ENCODE measurements at regions not wholly inside any gene's neighbourhood (a gene's known extent, or its start where the extent isn't known, plus 50 kb on each side); places are given as distances from the start of the nearest gene placed in this dataset.

DNA sequence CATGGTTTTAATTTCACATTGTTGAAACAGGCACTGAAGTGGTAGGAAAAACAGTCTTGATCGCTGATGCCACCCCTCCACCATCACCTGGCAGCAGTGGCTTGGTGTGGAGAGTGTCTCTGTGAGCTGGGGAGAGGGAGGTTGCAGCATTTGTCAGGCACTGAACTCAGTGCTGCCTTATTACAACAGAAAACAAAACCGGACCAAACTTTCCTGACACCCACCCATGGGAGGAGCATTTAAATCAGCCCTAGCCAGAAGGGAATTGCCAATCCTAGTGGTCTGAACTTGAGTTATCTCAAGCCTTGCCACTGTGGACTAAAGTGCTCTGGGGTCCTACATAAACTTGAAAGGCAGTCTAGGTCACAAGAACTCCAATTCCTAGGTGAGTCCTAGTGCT, 103.0 kb upstream of the LGALSL start:
- ChIA-PET POLR2A (ENCODE audit: partially characterized antibody) (interaction anchor here (0.9 kb wide), 1 partner anchor 74 kb away, joined by 3 read pairs; no protein-coding TSS in a partner anchor), CTCF (ENCODE audit: partially characterized antibody) (interaction anchor here (1.3 to 1.7 kb wide), 2 partner anchors 11 to 137 kb away, joined by 3 to 4 read pairs; no protein-coding TSS in a partner anchor)
- H3K79me2 ChIP-seq (ENCODE audit: control insufficient read depth in 1 of 2, insufficient read depth in 2 of 2, low read length in 2 of 2): no peaks in the 10 kb centered on the region
- no peak overlapping the region for H3K27ac ChIP-seq (ENCODE audit: low read depth, low read length)
- H3K4me1 ChIP-seq (replicated peaks in 1 of 4; ENCODE audit: control insufficient read depth in 3 of 4, insufficient read depth in 4 of 4, low read length in 3 of 4): no peaks in the 10 kb centered on the region
- H3K23ac ChIP-seq (ENCODE audit: insufficient read length): no peak overlapping the region
- no peak overlapping the region for H2BK15ac ChIP-seq (ENCODE audit: low read length)
- no peak overlapping the region for H4K8ac ChIP-seq (ENCODE audit: extremely low read depth, insufficient read depth, low read length)
- no peak overlapping the region for H3K4me2 ChIP-seq (ENCODE audit: insufficient read depth in 1 of 2, low read depth in 2 of 2, low read length in 2 of 2)
- H2BK5ac ChIP-seq (ENCODE audit: low read depth, low read length): no peak overlapping the region
- H4K20me1 ChIP-seq (replicated peaks in 1 of 2; ENCODE audit: control insufficient read depth in 1 of 2, insufficient read depth in 2 of 2, low read length in 2 of 2): no peaks in the 10 kb centered on the region
- no peak overlapping the region for H2BK20ac ChIP-seq (ENCODE audit: low read length)
- no peak overlapping the region for H4K5ac ChIP-seq (ENCODE audit: insufficient read length, low read depth, low read length)
- H2AFZ ChIP-seq (ENCODE audit: low read length): no peak overlapping the region
- H4K91ac ChIP-seq (replicated peaks; ENCODE audit: insufficient read length, low read length): no peak overlapping the region
- H3K36me3 ChIP-seq (ENCODE audit: control insufficient read depth in 2 of 4, insufficient read depth in 4 of 4, low read length in 3 of 4): no peaks in the 10 kb centered on the region
- no peak overlapping the region for H3K14ac ChIP-seq (ENCODE audit: insufficient read length)
- no peak overlapping the region for H3K4me3 ChIP-seq (ENCODE audit: extremely low read depth in 1 of 4, insufficient read depth in 2 of 4, low read depth in 3 of 4, low read length in 4 of 4)
- no peaks in the 10 kb centered on the region for H3K23me2 ChIP-seq (ENCODE audit: low read depth, low read length)
- H3K18ac ChIP-seq (ENCODE audit: extremely low read depth, low read length): no peak overlapping the region
- no peak overlapping the region for H2BK12ac ChIP-seq (ENCODE audit: low read depth, low read length)
- no peak overlapping the region for H3K56ac ChIP-seq (replicated peaks; ENCODE audit: insufficient read length, low read depth, low read length)
- no peaks in the 10 kb centered on the region for H3K79me1 ChIP-seq (ENCODE audit: low read depth, low read length)
- DNase-seq (ENCODE audit: low read depth in 1 of 2, low spot score in 2 of 2): no peak
- H3K27me3 ChIP-seq (replicated peaks in 1 of 4; ENCODE audit: control insufficient read depth in 3 of 4, extremely low read depth in 1 of 4, insufficient read depth in 3 of 4, low read length in 3 of 4): no peaks in the 10 kb centered on the region
- H3K4ac ChIP-seq (replicated peaks; ENCODE audit: insufficient read length, low read depth, low read length): no peak overlapping the region
- no peak overlapping the region for H2BK120ac ChIP-seq (replicated peaks; ENCODE audit: low read depth, low read length)
- H3K9me3 ChIP-seq (ENCODE audit: insufficient read depth in 2 of 2, low read depth in 1 of 2, low read length in 1 of 2): no peaks in the 10 kb centered on the region
- 82% methylated on average over 2 of the region's 2 CpGs; no CpG with 5 or more reads in 1 of the 2 experiments for WGBS, 2 experiments (ENCODE audit: extremely low coverage in 1 of 2, insufficient coverage in 1 of 2, insufficient read length in 1 of 2, insufficient replicate concordance in 2 of 2, low coverage in 1 of 2, low lambda C conversion rate in 2 of 2, missing lambda C conversion rate in 1 of 2)
- no peak overlapping the region for H3K9ac ChIP-seq (replicated peaks in 1 of 4; ENCODE audit: extremely low read depth in 1 of 4, low read depth in 3 of 4, low read length in 3 of 4)
- FAIRE-seq: no peak
- no peak overlapping the region for H2AK5ac ChIP-seq (ENCODE audit: low read depth, low read length)
- TF ChIP-seq EGR1 (IDR thresholded peaks at IDR 0.05; ENCODE audit: borderline replicate concordance, low read depth, low read length) (no peak), BACH1 (IDR thresholded peaks at IDR 0.05; ENCODE audit: low read length) (no peak), SP2 (IDR thresholded peaks at IDR 0.05; ENCODE audit: low read length) (no peak)

Measured in H1 (cell line).